K562 (cell line): ENCODE measurements at regions not wholly inside any gene's neighbourhood (a gene's known extent, or its start where the extent isn't known, plus 50 kb on each side); places are given as distances from the start of the nearest gene placed in this dataset.

Experiments
- ATAC-seq: fragments of 200-7000 bp; cut with Tn5 transposase; 3 replicates; pipeline ENCODE4 v1.9.1; 2020; ENCODE audit warnings: moderate library complexity
- BruUV-seq: library from RNA; stranded (reverse); fragments of 400-500 nt; replicated peaks from 2 replicates; lab custom pipeline; 2021; lab: Mats Ljungman, UMichigan
- CTCF ChIA-PET: fragments of 300-600 bp; formaldehyde crosslinking; extraction: SDS; loops from one replicate; lab custom pipeline; 2021; ENCODE audit warnings: low intra/inter-chr PET ratio; lab: Yijun Ruan, JAX
- POLR2A ChIA-PET: fragments of 300-600, 350-650 bp; sonication (Branson Sonifier 250); formaldehyde crosslinking; extraction: SDS; loops from one replicate; lab custom pipeline; 2021; ENCODE audit warnings: antibody characterized with exemption, inconsistent platforms; lab: Yijun Ruan, JAX
- DNase-seq, 4 experiments: peaks; one replicate each; pipeline versions ENCODE4 v3.0.0 to v3.0.0-alpha.2; 2011 to 2018; ENCODE audit warnings: low spot score in 3 of 4, mixed read lengths in 3 of 4; ENCODE audit errors: extremely low read depth in 1 of 4
- FAIRE-seq: peaks from 2 replicates; lab custom pipeline; 2011; peaks lifted over from hg19 to GRCh38; lab: Jason Lieb, UNC
- H2AFZ ChIP-seq: 2 replicates; pipeline ENCODE4 v1.6.0; 2011; ENCODE audit warnings: low read depth, low read length, control low read depth, inconsistent platforms
- H3K27ac ChIP-seq: fragments of 200-600 bp; 3 replicates; pipeline ENCODE4 v1.8.0; 2011; ENCODE audit warnings: low read depth, mild to moderate bottlenecking, control low read depth, inconsistent platforms, low read length, moderate library complexity, mixed read lengths; ENCODE audit errors: extremely low read depth
- H3K27me3 ChIP-seq, 2 experiments: fragments of 300-600 bp in 1 of 2; 2 replicates in 1 of 2; 3 replicates in 1 of 2; pipeline versions ENCODE4 v1.6.0 to v1.8.0; 2011; ENCODE audit warnings: inconsistent platforms in 2 of 2, low read length in 2 of 2, mild to moderate bottlenecking in 1 of 2, mixed read lengths in 1 of 2, moderate library complexity in 1 of 2; ENCODE audit not compliant: control insufficient read depth in 2 of 2, insufficient read depth in 2 of 2
- H3K36me3 ChIP-seq: fragments of 300-600 bp; 3 replicates; pipeline ENCODE4 v1.8.0; 2011; ENCODE audit warnings: mild to moderate bottlenecking, low read length, inconsistent platforms; ENCODE audit not compliant: control insufficient read depth, insufficient read depth
- H3K4me1 ChIP-seq, 2 experiments: fragments of 200-600 bp in 1 of 2; replicated peaks in 1 of 2; 2 replicates in 1 of 2; 3 replicates in 1 of 2; pipeline versions ENCODE4 v1.5.1 to v1.8.0; 2011; ENCODE audit warnings: inconsistent platforms in 2 of 2, low read length in 2 of 2, mild to moderate bottlenecking in 1 of 2, mixed read lengths in 1 of 2, moderate library complexity in 1 of 2; ENCODE audit not compliant: control insufficient read depth in 2 of 2, insufficient read depth in 2 of 2
- H3K4me2 ChIP-seq: 2 replicates; pipeline ENCODE4 v1.6.1; 2011; ENCODE audit warnings: low read length, control low read depth, inconsistent platforms, mixed read lengths; ENCODE audit not compliant: insufficient read depth
- H3K4me3 ChIP-seq: fragments of 200-600 bp; sonication (generic), shearing (Covaris generic); 2 replicates; pipeline ENCODE4 v1.5.1; 2016; ENCODE audit warnings: control low read depth, inconsistent platforms
- H3K79me2 ChIP-seq: fragments of 200-600 bp; 3 replicates; pipeline ENCODE4 v1.8.0; 2011; ENCODE audit warnings: low read length, inconsistent platforms; ENCODE audit not compliant: control insufficient read depth, insufficient read depth
- H3K9ac ChIP-seq, 2 experiments: 2 replicates each; pipeline versions ENCODE4 v1.6.0 to v1.6.1; 2011; ENCODE audit warnings: low read depth in 2 of 2, low read length in 2 of 2, control low read depth in 1 of 2, inconsistent platforms in 1 of 2, mild to moderate bottlenecking in 1 of 2, mixed read lengths in 1 of 2; ENCODE audit not compliant: insufficient read depth in 1 of 2
- H3K9me1 ChIP-seq: one replicate; pipeline ENCODE4 v1.6.0; 2011; ENCODE audit warnings: inconsistent platforms, mild to moderate bottlenecking, low read length, moderate library complexity; ENCODE audit not compliant: control insufficient read depth, insufficient read depth
- H3K9me3 ChIP-seq: replicated peaks from 2 replicates; pipeline ENCODE4 v1.5.1; 2011; ENCODE audit warnings: low read depth, low read length, inconsistent platforms; ENCODE audit not compliant: control insufficient read depth, insufficient read depth
- H4K20me1 ChIP-seq: replicated peaks from 2 replicates; pipeline ENCODE4 v1.6.1; 2011; ENCODE audit warnings: low read length, inconsistent platforms, mixed read lengths; ENCODE audit not compliant: control insufficient read depth, insufficient read depth
- ARID1B ChIP-seq: fragments of 450-650 bp; IDR thresholded peaks from 2 replicates; pipeline ENCODE4 v1.6.1; 2016; ENCODE audit warnings: antibody characterized with exemption, mild to moderate bottlenecking, inconsistent platforms
- ELF2 ChIP-seq: fragments of 250-450 bp; sonication (Bioruptor Pico); IDR thresholded peaks from 2 replicates; pipeline ENCODE4 v1.5.0; 2021; ENCODE audit warnings: mild to moderate bottlenecking
- ELF4 ChIP-seq: fragments of 450-650 bp; formaldehyde crosslinking; IDR thresholded peaks from 2 replicates; pipeline ENCODE4 v1.4.0; 2022; ENCODE audit warnings: missing genetic modification characterization
- ETV5 ChIP-seq: sonication (generic); formaldehyde crosslinking; IDR thresholded peaks from 2 replicates; pipeline ENCODE4 v1.4.0; 2020; ENCODE audit warnings: low read depth, mild to moderate bottlenecking, missing genetic modification reagents
- PCBP1 ChIP-seq: fragments of 200-400 bp; formaldehyde crosslinking; IDR thresholded peaks from 2 replicates; pipeline ENCODE4 v1.6.1; 2018; ENCODE audit warnings: mild to moderate bottlenecking, low read depth, low read length; ENCODE audit not compliant: poor library complexity, severe bottlenecking
- POLR2H ChIP-seq: IDR thresholded peaks from 2 replicates; pipeline ENCODE4 v1.6.1; 2016; ENCODE audit warnings: missing genetic modification characterization, low read depth, mild to moderate bottlenecking, control low read depth, missing compliant biosample characterization, moderate library complexity
- ZNF175 ChIP-seq: fragments of 200-800 bp; sonication (Bioruptor generic); IDR thresholded peaks from 2 replicates; pipeline ENCODE4 v1.6.1; 2016; ENCODE audit warnings: low read depth, mild to moderate bottlenecking, missing genetic modification characterization, missing compliant biosample characterization
- ZNF3 ChIP-seq: fragments of 250-450 bp; sonication (Bioruptor Pico); IDR thresholded peaks from 2 replicates; pipeline ENCODE4 v1.5.0; 2021; ENCODE audit warnings: mild to moderate bottlenecking, moderate library complexity
- ZNF311 ChIP-seq: fragments of 250-450 bp; sonication (Bioruptor Pico); IDR thresholded peaks from 2 replicates; pipeline ENCODE4 v1.4.0; 2020; ENCODE audit warnings: mild to moderate bottlenecking, moderate library complexity
- WGBS: fragments of 100-300 bp; shearing (Covaris generic); methylation state at CpG from one replicate; pipeline ENCODE4 v1.1.6; 2016; ENCODE audit warnings: low coverage, mixed read lengths; ENCODE audit not compliant: insufficient coverage; ENCODE audit errors: missing lambda C conversion rate; 5-methylcytosine and 5-hydroxymethylcytosine counted together
- in situ Hi-C: fragments of 300-500 bp; cut with MboI; formaldehyde crosslinking; loops from 4 replicates; pipeline ENCODE4 v1.15.0; 2018; ENCODE audit warnings: inconsistent platforms, mixed read lengths
- intact Hi-C: fragments of 100-400 bp; cut with micrococcal nuclease; formaldehyde crosslinking; loops from 2 replicates; pipeline ENCODE4 v1.14.2; 2022
- TF ChIP-seq, protein P1 (sequence below): fragments of 450-650 bp; IDR thresholded peaks from 2 replicates; pipeline ENCODE4 v1.6.1; 2016; ENCODE audit warnings: low read depth, mild to moderate bottlenecking, moderate library complexity
- TF ChIP-seq, protein P2 (sequence below), 2 experiments: fragments of 150-350 bp in 1 of 2; IDR thresholded peaks; 2 replicates each; pipeline ENCODE4 v1.6.1; 2012 to 2016; ENCODE audit warnings: low read depth in 2 of 2, low read length in 2 of 2, mild to moderate bottlenecking in 1 of 2, moderate library complexity in 1 of 2

GRCh38 chr18:67410075-67411070, 106.1 kb downstream of the DSEL start (continued):
- no peak for TF ChIP-seq ELF4 (CRISPR knock-in tag)

DNA sequence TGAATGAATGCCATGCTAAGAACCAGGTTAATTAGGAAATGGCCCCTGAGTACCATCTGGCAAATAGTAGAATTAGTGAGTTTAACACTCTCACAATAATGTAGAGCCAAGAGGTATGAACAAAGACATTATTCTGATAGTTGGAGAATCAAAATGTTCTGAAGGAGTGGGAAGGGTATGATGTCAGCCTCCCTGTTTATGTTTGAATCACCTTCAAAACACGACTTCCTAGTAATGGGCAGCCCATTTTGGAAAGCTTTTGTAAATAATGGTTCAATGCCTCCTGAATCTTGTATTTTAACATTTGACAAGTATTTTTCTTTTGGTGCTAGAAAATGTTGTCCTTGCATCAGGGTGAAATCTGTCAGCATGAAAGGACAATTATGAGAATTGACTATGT, 108.3 kb downstream of the DSEL start:
- Histone ChIP-seq H3K4me2 (no peak overlapping the region), H3K4me1 (no peaks in the 10 kb centered on the region), H2AFZ (no peak overlapping the region), H3K79me2 (no peaks in the 10 kb centered on the region), H3K36me3 (no peaks in the 10 kb centered on the region), H3K9me1 (no peaks in the 10 kb centered on the region), H3K4me3 (no peak overlapping the region), H4K20me1 (no peaks in the 10 kb centered on the region), H3K9ac (no peak overlapping the region), H3K9me3 (no peaks in the 10 kb centered on the region), H3K27ac (no peak overlapping the region), H3K27me3 (no peaks in the 10 kb centered on the region)
- intact Hi-C loops (no loop called here), in situ Hi-C loops (no loop called here)
- DNase-seq (no peak), ATAC-seq (no peak), FAIRE-seq (no peak)
- ChIA-PET CTCF (no interaction called here), POLR2A (no interaction called here)
- WGBS = 0% methylated on average over 1 of the region's 1 CpG
- no TSS peak for BruUV-seq
- no peak for TF ChIP-seq POLR2H (tag)
- no peak for TF ChIP-seq ZNF311
- no peak for TF ChIP-seq ARID1B
- no peak for TF ChIP-seq ZNF3 (CRISPR knock-in tag)
- no peak for TF ChIP-seq ELF2
- TF ChIP-seq ZNF175 (CRISPR knock-in tag) = no peak
- TF ChIP-seq, protein P1, sequence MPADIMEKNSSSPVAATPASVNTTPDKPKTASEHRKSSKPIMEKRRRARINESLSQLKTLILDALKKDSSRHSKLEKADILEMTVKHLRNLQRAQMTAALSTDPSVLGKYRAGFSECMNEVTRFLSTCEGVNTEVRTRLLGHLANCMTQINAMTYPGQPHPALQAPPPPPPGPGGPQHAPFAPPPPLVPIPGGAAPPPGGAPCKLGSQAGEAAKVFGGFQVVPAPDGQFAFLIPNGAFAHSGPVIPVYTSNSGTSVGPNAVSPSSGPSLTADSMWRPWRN = no peak
- TF ChIP-seq, protein P2, sequence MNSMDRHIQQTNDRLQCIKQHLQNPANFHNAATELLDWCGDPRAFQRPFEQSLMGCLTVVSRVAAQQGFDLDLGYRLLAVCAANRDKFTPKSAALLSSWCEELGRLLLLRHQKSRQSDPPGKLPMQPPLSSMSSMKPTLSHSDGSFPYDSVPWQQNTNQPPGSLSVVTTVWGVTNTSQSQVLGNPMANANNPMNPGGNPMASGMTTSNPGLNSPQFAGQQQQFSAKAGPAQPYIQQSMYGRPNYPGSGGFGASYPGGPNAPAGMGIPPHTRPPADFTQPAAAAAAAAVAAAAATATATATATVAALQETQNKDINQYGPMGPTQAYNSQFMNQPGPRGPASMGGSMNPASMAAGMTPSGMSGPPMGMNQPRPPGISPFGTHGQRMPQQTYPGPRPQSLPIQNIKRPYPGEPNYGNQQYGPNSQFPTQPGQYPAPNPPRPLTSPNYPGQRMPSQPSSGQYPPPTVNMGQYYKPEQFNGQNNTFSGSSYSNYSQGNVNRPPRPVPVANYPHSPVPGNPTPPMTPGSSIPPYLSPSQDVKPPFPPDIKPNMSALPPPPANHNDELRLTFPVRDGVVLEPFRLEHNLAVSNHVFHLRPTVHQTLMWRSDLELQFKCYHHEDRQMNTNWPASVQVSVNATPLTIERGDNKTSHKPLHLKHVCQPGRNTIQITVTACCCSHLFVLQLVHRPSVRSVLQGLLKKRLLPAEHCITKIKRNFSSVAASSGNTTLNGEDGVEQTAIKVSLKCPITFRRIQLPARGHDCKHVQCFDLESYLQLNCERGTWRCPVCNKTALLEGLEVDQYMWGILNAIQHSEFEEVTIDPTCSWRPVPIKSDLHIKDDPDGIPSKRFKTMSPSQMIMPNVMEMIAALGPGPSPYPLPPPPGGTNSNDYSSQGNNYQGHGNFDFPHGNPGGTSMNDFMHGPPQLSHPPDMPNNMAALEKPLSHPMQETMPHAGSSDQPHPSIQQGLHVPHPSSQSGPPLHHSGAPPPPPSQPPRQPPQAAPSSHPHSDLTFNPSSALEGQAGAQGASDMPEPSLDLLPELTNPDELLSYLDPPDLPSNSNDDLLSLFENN (IDR thresholded peaks at IDR 0.05; ENCODE audit: low read depth in 2 of 2, low read length in 2 of 2) = no peak
- no peak for TF ChIP-seq PCBP1
- no peak for TF ChIP-seq ETV5
